CD14-positive monocyte (primary cell): ENCODE measurements at regions not wholly inside any gene's neighbourhood (a gene's known extent, or its start where the extent isn't known, plus 50 kb on each side); places are given as distances from the start of the nearest gene placed in this dataset.

ENCODE experiments used
- DNase-seq, 3 donors: peaks; one replicate each; pipeline ENCODE4 v3.0.0-alpha.2; 2011 to 2022
- H2AFZ ChIP-seq: 2 replicates; pipeline ENCODE4 v1.6.0; 2012; ENCODE audit warnings: mild to moderate bottlenecking, low read depth, low read length, inconsistent platforms; ENCODE audit not compliant: insufficient read depth, poor library complexity, severe bottlenecking
- H3K27ac ChIP-seq, 2 donors: 1 replicate in 1 of 2; 2 replicates in 1 of 2; pipeline ENCODE4 v1.5.1; 2012 to 2013; ENCODE audit warnings: low read length in 2 of 2, control low read depth in 1 of 2, inconsistent platforms in 1 of 2, low read depth in 1 of 2, mild to moderate bottlenecking in 1 of 2
- H3K27me3 ChIP-seq, 2 donors: one replicate each; pipeline versions ENCODE4 v1.6.0 to v1.6.1; 2011 to 2013; ENCODE audit warnings: low read length in 2 of 2; ENCODE audit not compliant: control insufficient read depth in 2 of 2, insufficient read depth in 2 of 2
- H3K36me3 ChIP-seq, 2 donors: replicated peaks in 1 of 2; 1 replicate in 1 of 2; 2 replicates in 1 of 2; pipeline versions ENCODE4 v1.5.1 to v1.6.1; 2012 to 2013; ENCODE audit warnings: low read length in 2 of 2, control low read depth in 1 of 2, inconsistent platforms in 1 of 2, mild to moderate bottlenecking in 1 of 2; ENCODE audit not compliant: insufficient read depth in 2 of 2, control insufficient read depth in 1 of 2
- H3K4me1 ChIP-seq, 2 donors: 1 replicate in 1 of 2; 2 replicates in 1 of 2; pipeline versions ENCODE4 v1.5.1 to v1.6.1; 2012 to 2013; ENCODE audit warnings: low read length in 2 of 2, control low read depth in 1 of 2, inconsistent platforms in 1 of 2, mild to moderate bottlenecking in 1 of 2, moderate library complexity in 1 of 2; ENCODE audit not compliant: insufficient read depth in 2 of 2, control insufficient read depth in 1 of 2
- H3K4me2 ChIP-seq: replicated peaks from 2 replicates; pipeline ENCODE3; 2012; ENCODE audit warnings: low read length, moderate library complexity, mild to moderate bottlenecking; ENCODE audit not compliant: poor library complexity, severe bottlenecking; ENCODE audit errors: extremely low read depth
- H3K4me3 ChIP-seq, 3 experiments: fragments of 200-600 bp in 1 of 3; sonication (generic) in 1 of 3; replicated peaks in 1 of 3; 1 replicate in 2 of 3; 2 replicates in 1 of 3; pipeline ENCODE4 v1.5.1; 2011 to 2013; ENCODE audit warnings: low read length in 3 of 3, mild to moderate bottlenecking in 3 of 3, control low read depth in 2 of 3, low read depth in 2 of 3, inconsistent platforms in 1 of 3, moderate library complexity in 1 of 3
- H3K79me2 ChIP-seq: 2 replicates; pipeline ENCODE4 v1.6.0; 2012; ENCODE audit warnings: mild to moderate bottlenecking, control low read depth, inconsistent platforms, low read length, moderate library complexity; ENCODE audit not compliant: insufficient read depth
- H3K9ac ChIP-seq: 2 replicates; pipeline ENCODE4 v1.6.0; 2017; ENCODE audit warnings: low read length, mild to moderate bottlenecking; ENCODE audit not compliant: insufficient read depth, poor library complexity, severe bottlenecking
- H3K9me3 ChIP-seq, 2 donors: replicated peaks in 1 of 2; 1 replicate in 1 of 2; 2 replicates in 1 of 2; pipeline versions ENCODE4 v1.5.1 to v1.6.1; 2012 to 2013; ENCODE audit warnings: low read length in 2 of 2, control low read depth in 1 of 2; ENCODE audit not compliant: control insufficient read depth in 1 of 2, insufficient read depth in 1 of 2
- H4K20me1 ChIP-seq: 2 replicates; pipeline ENCODE4 v1.6.0; 2012; ENCODE audit warnings: mild to moderate bottlenecking, low read length, control low read depth, moderate library complexity; ENCODE audit not compliant: insufficient read depth
- H3K27ac Mint-ChIP-seq, 7 donors: one replicate each; pipeline ENCODE4 v1.8.0; 2020; ENCODE audit warnings: mild to moderate bottlenecking in 7 of 7, mixed read lengths in 7 of 7, moderate library complexity in 6 of 7, inconsistent platforms in 2 of 7
- H3K27me3 Mint-ChIP-seq, 3 donors: one replicate each; pipeline ENCODE4 v1.8.0; 2021 to 2022; ENCODE audit warnings: low read depth in 3 of 3, mild to moderate bottlenecking in 3 of 3, mixed read lengths in 3 of 3, moderate library complexity in 3 of 3, inconsistent platforms in 1 of 3
- H3K36me3 Mint-ChIP-seq, 2 donors: one replicate each; pipeline ENCODE4 v1.8.0; 2020; ENCODE audit warnings: mixed read lengths in 2 of 2, inconsistent platforms in 1 of 2, mild to moderate bottlenecking in 1 of 2
- H3K4me1 Mint-ChIP-seq: one replicate; pipeline ENCODE4 v1.8.0; 2020; ENCODE audit warnings: mild to moderate bottlenecking, mixed read lengths
- H3K4me3 Mint-ChIP-seq, 2 donors: one replicate each; pipeline ENCODE4 v1.8.0; 2020; ENCODE audit warnings: mild to moderate bottlenecking in 2 of 2, mixed read lengths in 2 of 2, moderate library complexity in 1 of 2
- H3K9me3 Mint-ChIP-seq, 7 donors: one replicate each; pipeline ENCODE4 v1.8.0; 2020 to 2022; ENCODE audit warnings: mixed read lengths in 7 of 7, mild to moderate bottlenecking in 6 of 7, moderate library complexity in 6 of 7, inconsistent platforms in 2 of 7
- CTCF ChIP-seq: fragments of 200-600 bp; IDR thresholded peaks from one replicate; pipeline ENCODE4 v1.8.0; 2022; ENCODE audit warnings: antibody characterized with exemption, mild to moderate bottlenecking
- WGBS: methylation state at CpG from one replicate; pipeline ENCODE4 v1.1.5; 2013; ENCODE audit warnings: missing lambda C conversion rate; ENCODE audit not compliant: insufficient coverage; 5-methylcytosine and 5-hydroxymethylcytosine counted together
- intact Hi-C, 2 donors: fragments of 100-400 bp; cut with micrococcal nuclease; formaldehyde crosslinking; loops; one replicate each; pipeline versions ENCODE4 v1.15.0 to v1.15.1; 2023

- H3K4me3 Mint-ChIP-seq = no peak overlapping the region
- peaks cover 0 to 12% (median 2%) of the 10 kb centered on the region in 7 donors for H3K9me3 Mint-ChIP-seq
- Histone ChIP-seq H3K4me3 (no peak overlapping the region), H2AFZ (no peak overlapping the region), H3K27ac (no peak overlapping the region), H3K9me3 (no peaks in the 10 kb centered on the region), H4K20me1 (no peaks in the 10 kb centered on the region), H3K36me3 (no peaks in the 10 kb centered on the region), H3K9ac (no peak overlapping the region), H3K79me2 (no peaks in the 10 kb centered on the region), H3K27me3 (no peaks in the 10 kb centered on the region), H3K4me1 (no peaks in the 10 kb centered on the region), H3K4me2 (no peak overlapping the region)
- H3K27me3 Mint-ChIP-seq = peaks cover 0 to 1% (median 0%) of the 10 kb centered on the region in 3 donors
- no peak for TF ChIP-seq CTCF
- WGBS = 83% methylated on average over 10 of the region's 10 CpGs
- DNase-seq = no peak
- H3K4me1 Mint-ChIP-seq = no peaks in the 10 kb centered on the region
- no peak overlapping the region for H3K27ac Mint-ChIP-seq
- intact Hi-C loops = no loop called here
- H3K36me3 Mint-ChIP-seq = no peaks in the 10 kb centered on the region
Observed at GRCh38 chr18:14933964-14934363, 186.0 kb downstream of the ANKRD30B start.

- H3K4me3 Mint-ChIP-seq = no peak overlapping the region
- Histone ChIP-seq H3K4me3 (no peak overlapping the region), H3K9me3 (no peaks in the 10 kb centered on the region), H3K36me3 (no peaks in the 10 kb centered on the region), H3K4me2 (no peak overlapping the region), H3K4me1 (no peaks in the 10 kb centered on the region), H4K20me1 (no peaks in the 10 kb centered on the region), H2AFZ (no peak overlapping the region), H3K9ac (no peak overlapping the region), H3K79me2 (no peaks in the 10 kb centered on the region), H3K27me3 (no peaks in the 10 kb centered on the region), H3K27ac (no peak overlapping the region)
- no peak for TF ChIP-seq CTCF
- intact Hi-C loops = no loop called here
- DNase-seq = no peak
- 90% methylated on average over 3 of the region's 3 CpGs for WGBS
- peaks cover 0 to 14% (median 1%) of the 10 kb centered on the region in 7 donors for H3K9me3 Mint-ChIP-seq
- H3K27me3 Mint-ChIP-seq = no peaks in the 10 kb centered on the region
- no peak overlapping the region for H3K27ac Mint-ChIP-seq
- H3K36me3 Mint-ChIP-seq = no peaks in the 10 kb centered on the region
- no peaks in the 10 kb centered on the region for H3K4me1 Mint-ChIP-seq
Observed at GRCh38 chr18:14935210-14935609, 187.2 kb downstream of the ANKRD30B start.
